ENCODE measurements at regions not wholly inside any gene's neighbourhood (a gene's known extent, or its start where the extent isn't known, plus 50 kb on each side); places are given as distances from the start of the nearest gene placed in this dataset.

DNA sequence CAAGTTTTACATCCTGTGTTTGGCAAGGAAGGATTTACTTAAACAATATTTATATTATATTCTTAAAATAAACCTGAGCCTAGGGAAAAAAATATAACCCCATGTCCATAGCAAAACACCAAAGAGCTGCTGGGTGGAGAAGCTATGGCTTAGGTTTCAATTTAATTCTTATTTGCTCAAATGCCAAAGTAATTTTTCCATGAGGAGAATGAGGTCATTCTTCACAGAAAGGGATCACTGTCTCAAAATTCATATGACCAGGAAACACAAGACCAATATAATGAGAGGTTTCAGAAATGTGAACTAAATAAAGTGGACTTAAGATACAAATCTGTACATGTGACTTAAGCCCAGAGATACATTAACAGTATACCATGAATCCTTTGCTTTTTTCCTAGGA is 195.0 kb downstream of the PHLDA1 start:
- ChIA-PET CTCF (interaction anchor here (1.0 to 1.4 kb wide), 2 partner anchors 14 to 21 kb away, joined by 3 to 5 read pairs; no protein-coding TSS in a partner anchor), POLR2A (no interaction called here)
- no peak overlapping the region for H3K27ac ChIP-seq (ENCODE audit: low read depth in 2 of 2, low read length in 1 of 2)

DNA sequence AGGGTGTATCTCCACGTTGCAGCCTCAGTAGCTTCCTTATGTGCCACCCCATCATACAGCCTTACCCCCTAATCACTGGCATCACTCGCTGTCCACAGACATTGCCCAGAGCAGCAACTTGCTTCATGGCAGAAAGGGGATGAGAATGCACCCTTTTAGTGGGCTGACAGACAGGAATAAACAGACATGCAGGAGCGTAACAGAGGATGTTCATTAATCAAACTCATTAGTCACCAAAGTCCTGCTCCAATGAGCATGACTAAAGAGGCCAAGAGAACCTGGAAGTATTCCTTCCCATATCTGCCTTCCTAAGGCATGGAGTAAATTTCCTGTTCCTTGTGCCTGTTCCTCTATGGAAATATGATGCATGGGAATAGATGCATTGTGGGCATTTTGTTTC is 197.0 kb downstream of the PHLDA1 start:
- H3K4me2 ChIP-seq = no peak overlapping the region
- ChIA-PET CTCF (interaction anchor here (0.9 kb wide), 1 partner anchor 12 kb away, joined by 3 read pairs; no protein-coding TSS in a partner anchor), POLR2A (no interaction called here)
- H3K4me1 ChIP-seq (ENCODE audit: control insufficient read depth in 1 of 2, insufficient read depth in 2 of 2, low read depth in 1 of 2, low read length in 1 of 2) = peaks cover 0 to 13% of the 10 kb centered on the region in 2 experiments; a peak in 2 of 4 replicates
- no peaks in the 10 kb centered on the region for H3K9me3 ChIP-seq
- H4K20me1 ChIP-seq (ENCODE audit: insufficient read depth) = no peaks in the 10 kb centered on the region
- H3K27ac ChIP-seq (ENCODE audit: low read depth in 2 of 2, low read length in 1 of 2) = no peak overlapping the region
- TF ChIP-seq, protein P1, sequence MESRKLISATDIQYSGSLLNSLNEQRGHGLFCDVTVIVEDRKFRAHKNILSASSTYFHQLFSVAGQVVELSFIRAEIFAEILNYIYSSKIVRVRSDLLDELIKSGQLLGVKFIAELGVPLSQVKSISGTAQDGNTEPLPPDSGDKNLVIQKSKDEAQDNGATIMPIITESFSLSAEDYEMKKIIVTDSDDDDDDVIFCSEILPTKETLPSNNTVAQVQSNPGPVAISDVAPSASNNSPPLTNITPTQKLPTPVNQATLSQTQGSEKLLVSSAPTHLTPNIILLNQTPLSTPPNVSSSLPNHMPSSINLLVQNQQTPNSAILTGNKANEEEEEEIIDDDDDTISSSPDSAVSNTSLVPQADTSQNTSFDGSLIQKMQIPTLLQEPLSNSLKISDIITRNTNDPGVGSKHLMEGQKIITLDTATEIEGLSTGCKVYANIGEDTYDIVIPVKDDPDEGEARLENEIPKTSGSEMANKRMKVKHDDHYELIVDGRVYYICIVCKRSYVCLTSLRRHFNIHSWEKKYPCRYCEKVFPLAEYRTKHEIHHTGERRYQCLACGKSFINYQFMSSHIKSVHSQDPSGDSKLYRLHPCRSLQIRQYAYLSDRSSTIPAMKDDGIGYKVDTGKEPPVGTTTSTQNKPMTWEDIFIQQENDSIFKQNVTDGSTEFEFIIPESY (IDR thresholded peaks at IDR 0.05; ENCODE audit: borderline replicate concordance, low read depth) = no peak
- TF ChIP-seq EP300 (IDR thresholded peaks at IDR 0.05; ENCODE audit: borderline replicate concordance in 1 of 2, low read depth in 1 of 2, low read length in 1 of 2) (no peak), FOXM1 (IDR thresholded peaks at IDR 0.05; ENCODE audit: low read depth) (no peak), NFIC (IDR thresholded peaks at IDR 0.05; ENCODE audit: borderline replicate concordance) (no peak), CHD2 (IDR thresholded peaks at IDR 0.05; ENCODE audit: low read length, partially characterized antibody) (no peak), JUND (IDR thresholded peaks at IDR 0.05) (no peak)
- TF ChIP-seq, protein P2, sequence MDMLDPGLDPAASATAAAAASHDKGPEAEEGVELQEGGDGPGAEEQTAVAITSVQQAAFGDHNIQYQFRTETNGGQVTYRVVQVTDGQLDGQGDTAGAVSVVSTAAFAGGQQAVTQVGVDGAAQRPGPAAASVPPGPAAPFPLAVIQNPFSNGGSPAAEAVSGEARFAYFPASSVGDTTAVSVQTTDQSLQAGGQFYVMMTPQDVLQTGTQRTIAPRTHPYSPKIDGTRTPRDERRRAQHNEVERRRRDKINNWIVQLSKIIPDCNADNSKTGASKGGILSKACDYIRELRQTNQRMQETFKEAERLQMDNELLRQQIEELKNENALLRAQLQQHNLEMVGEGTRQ (IDR thresholded peaks at IDR 0.05; ENCODE audit: borderline replicate concordance, low read depth, low read length) = no peak
- no peak overlapping the region for H2AFZ ChIP-seq (ENCODE audit: low read depth)
- no peaks in the 10 kb centered on the region for H3F3A ChIP-seq (replicated peaks; ENCODE audit: insufficient read depth)
- no peaks in the 10 kb centered on the region for H3K9me2 ChIP-seq
- 91% methylated on average over 3 of the region's 3 CpGs for WGBS (ENCODE audit: low lambda C conversion rate)
- no peak overlapping the region for H3K9ac ChIP-seq
- no peaks in the 10 kb centered on the region for H3K27me3 ChIP-seq (ENCODE audit: insufficient read depth)
- no peaks in the 10 kb centered on the region for H3K79me2 ChIP-seq (ENCODE audit: insufficient read depth)
- no peaks in the 10 kb centered on the region for H3K36me3 ChIP-seq (replicated peaks in 1 of 2; ENCODE audit: control insufficient read depth in 1 of 2, insufficient read depth in 2 of 2, low read length in 1 of 2)
- no peak overlapping the region for H3K4me3 ChIP-seq (ENCODE audit: low read depth in 2 of 2, low read length in 1 of 2)
- no peak for DNase-seq

More for the DNA sequence above, 195.0 kb downstream of the PHLDA1 start:
- no peak overlapping the region for H3K4me3 ChIP-seq (ENCODE audit: low read depth in 2 of 2, low read length in 1 of 2)
- H3K9me2 ChIP-seq = no peaks in the 10 kb centered on the region
- H3K9me3 ChIP-seq = no peaks in the 10 kb centered on the region
- H3F3A ChIP-seq (replicated peaks; ENCODE audit: insufficient read depth) = no peaks in the 10 kb centered on the region
- DNase-seq = no peak
- no peak overlapping the region for H3K9ac ChIP-seq
- no peak overlapping the region for H3K4me2 ChIP-seq
- TF ChIP-seq, protein P3, sequence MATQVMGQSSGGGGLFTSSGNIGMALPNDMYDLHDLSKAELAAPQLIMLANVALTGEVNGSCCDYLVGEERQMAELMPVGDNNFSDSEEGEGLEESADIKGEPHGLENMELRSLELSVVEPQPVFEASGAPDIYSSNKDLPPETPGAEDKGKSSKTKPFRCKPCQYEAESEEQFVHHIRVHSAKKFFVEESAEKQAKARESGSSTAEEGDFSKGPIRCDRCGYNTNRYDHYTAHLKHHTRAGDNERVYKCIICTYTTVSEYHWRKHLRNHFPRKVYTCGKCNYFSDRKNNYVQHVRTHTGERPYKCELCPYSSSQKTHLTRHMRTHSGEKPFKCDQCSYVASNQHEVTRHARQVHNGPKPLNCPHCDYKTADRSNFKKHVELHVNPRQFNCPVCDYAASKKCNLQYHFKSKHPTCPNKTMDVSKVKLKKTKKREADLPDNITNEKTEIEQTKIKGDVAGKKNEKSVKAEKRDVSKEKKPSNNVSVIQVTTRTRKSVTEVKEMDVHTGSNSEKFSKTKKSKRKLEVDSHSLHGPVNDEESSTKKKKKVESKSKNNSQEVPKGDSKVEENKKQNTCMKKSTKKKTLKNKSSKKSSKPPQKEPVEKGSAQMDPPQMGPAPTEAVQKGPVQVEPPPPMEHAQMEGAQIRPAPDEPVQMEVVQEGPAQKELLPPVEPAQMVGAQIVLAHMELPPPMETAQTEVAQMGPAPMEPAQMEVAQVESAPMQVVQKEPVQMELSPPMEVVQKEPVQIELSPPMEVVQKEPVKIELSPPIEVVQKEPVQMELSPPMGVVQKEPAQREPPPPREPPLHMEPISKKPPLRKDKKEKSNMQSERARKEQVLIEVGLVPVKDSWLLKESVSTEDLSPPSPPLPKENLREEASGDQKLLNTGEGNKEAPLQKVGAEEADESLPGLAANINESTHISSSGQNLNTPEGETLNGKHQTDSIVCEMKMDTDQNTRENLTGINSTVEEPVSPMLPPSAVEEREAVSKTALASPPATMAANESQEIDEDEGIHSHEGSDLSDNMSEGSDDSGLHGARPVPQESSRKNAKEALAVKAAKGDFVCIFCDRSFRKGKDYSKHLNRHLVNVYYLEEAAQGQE (IDR thresholded peaks at IDR 0.05; ENCODE audit: low read depth, low read length) = no peak
- no peak for TF ChIP-seq CHD2 (IDR thresholded peaks at IDR 0.05; ENCODE audit: low read length, partially characterized antibody)
- TF ChIP-seq GABPA (IDR thresholded peaks at IDR 0.05; ENCODE audit: low read depth) = no peak
- no peak for TF ChIP-seq JUND (IDR thresholded peaks at IDR 0.05)
- TF ChIP-seq, protein P4, sequence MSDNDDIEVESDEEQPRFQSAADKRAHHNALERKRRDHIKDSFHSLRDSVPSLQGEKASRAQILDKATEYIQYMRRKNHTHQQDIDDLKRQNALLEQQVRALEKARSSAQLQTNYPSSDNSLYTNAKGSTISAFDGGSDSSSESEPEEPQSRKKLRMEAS (IDR thresholded peaks at IDR 0.05; ENCODE audit: low read depth) = no peak
- TF ChIP-seq TAF1 (IDR thresholded peaks at IDR 0.05; ENCODE audit: borderline replicate concordance, low read depth, low read length) = no peak
- H2AFZ ChIP-seq (ENCODE audit: low read depth) = no peak overlapping the region
- no peaks in the 10 kb centered on the region for H3K27me3 ChIP-seq (ENCODE audit: insufficient read depth)
- peaks cover 0 to 10% of the 10 kb centered on the region in 2 experiments; a peak in 2 of 4 replicates for H3K4me1 ChIP-seq (ENCODE audit: control insufficient read depth in 1 of 2, insufficient read depth in 2 of 2, low read depth in 1 of 2, low read length in 1 of 2)
- no peaks in the 10 kb centered on the region for H3K36me3 ChIP-seq (replicated peaks in 1 of 2; ENCODE audit: control insufficient read depth in 1 of 2, insufficient read depth in 2 of 2, low read length in 1 of 2)
- no peaks in the 10 kb centered on the region for H4K20me1 ChIP-seq (ENCODE audit: insufficient read depth)
- no peaks in the 10 kb centered on the region for H3K79me2 ChIP-seq (ENCODE audit: insufficient read depth)
